ENCODE measurements at regions not wholly inside any gene's neighbourhood (a gene's known extent, or its start where the extent isn't known, plus 50 kb on each side); places are given as distances from the start of the nearest gene placed in this dataset.

GRCh38 chr15:66841953-66842681 lies 140.1 kb downstream of the SMAD6 start (continued):
- no peak for TF ChIP-seq CTBP2 (IDR thresholded peaks at IDR 0.05; ENCODE audit: borderline replicate concordance, insufficient read depth, insufficient read length, low read length)
- TF ChIP-seq KDM4A (IDR thresholded peaks at IDR 0.05; ENCODE audit: low read depth, low read length, severe bottlenecking): peak; percentile 32
- TF ChIP-seq ASH2L (IDR thresholded peaks at IDR 0.05; ENCODE audit: low read length): peak; percentile 25
